ENCODE measurements at regions not wholly inside any gene's neighbourhood (a gene's known extent, or its start where the extent isn't known, plus 50 kb on each side); places are given as distances from the start of the nearest gene placed in this dataset.

DNA sequence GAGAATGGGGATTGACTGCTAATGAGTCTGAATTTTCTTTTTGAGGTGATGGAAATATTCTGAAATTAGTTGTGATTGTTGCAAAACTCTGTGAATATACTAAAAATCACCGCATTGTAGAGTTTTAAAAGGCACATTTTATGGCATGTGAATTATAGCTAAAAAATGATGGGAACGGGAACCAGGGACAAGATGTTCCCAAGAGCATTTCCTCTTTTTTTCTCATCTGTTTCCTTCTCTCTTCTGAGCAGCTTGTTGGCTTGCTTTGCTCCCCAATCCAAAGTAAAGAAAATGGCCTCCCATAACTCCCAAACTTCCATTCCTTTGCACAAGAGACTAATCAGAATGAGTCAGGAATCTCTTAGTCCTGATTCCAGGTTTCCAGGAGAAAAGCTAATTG, 459.2 kb downstream of the TSHZ3 start:
- DNase-seq, result no peak

- DNase-seq, result no peak
Measured at GRCh38 chr19:30888937-30889336, 460.3 kb downstream of the TSHZ3 start.

- DNase-seq, result no peak
Measured at GRCh38 chr19:30887042-30887441, 462.2 kb downstream of the TSHZ3 start.

GRCh38 chr19:30886222-30886621, 463.0 kb downstream of the TSHZ3 start:
- no peak for DNase-seq

- DNase-seq, result no peak
Measured at GRCh38 chr19:30884146-30884812, 465.0 kb downstream of the TSHZ3 start.

DNA sequence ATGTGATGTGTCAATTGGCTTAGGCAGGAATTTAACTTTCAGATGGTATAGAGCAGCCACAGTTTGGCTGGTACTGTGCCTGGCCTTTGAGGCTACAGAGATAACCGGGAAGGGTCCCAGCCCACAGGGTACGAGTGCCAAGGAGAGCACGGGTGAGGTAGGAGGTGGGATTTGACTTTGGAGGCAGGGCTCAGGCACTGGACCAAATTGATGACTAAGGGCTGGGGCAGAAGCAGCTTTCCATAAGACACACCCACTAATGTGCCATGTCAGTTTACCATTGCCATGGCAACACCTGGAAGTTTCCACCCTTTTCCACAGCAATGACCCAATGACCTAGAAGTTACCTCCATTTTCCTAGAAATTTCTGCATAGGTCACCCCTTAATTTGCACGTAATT, 466.2 kb downstream of the TSHZ3 start:
- no peak for DNase-seq

DNA sequence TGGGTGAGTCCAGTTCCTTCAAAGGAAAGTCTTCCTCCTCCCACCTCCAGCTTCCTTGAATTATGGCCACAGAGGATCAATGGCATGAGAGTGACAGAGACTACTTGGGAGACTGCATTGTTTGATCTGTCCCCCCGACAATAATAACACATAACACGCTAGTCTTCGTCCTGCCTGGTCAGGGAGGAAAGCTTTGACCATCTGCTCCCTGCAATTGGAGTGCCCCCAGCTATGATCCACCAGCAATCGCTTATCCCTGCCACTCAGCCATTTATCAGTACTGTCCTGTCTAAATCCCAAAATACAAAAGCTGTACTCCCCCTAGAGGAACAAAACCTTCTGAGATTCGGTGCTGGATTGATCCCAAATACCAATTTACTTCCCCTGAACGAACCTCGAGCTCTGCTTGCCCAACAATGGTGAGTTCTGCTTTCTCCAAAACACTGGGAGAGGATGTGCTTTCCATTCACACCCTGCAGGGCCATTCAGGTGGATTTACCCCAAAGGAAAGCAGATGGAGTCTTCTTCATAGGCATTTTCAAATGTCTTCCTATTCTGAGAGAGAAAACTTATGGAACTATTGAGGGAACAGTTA, 466.7 kb downstream of the TSHZ3 start:
- DNase-seq, result no peak

DNA sequence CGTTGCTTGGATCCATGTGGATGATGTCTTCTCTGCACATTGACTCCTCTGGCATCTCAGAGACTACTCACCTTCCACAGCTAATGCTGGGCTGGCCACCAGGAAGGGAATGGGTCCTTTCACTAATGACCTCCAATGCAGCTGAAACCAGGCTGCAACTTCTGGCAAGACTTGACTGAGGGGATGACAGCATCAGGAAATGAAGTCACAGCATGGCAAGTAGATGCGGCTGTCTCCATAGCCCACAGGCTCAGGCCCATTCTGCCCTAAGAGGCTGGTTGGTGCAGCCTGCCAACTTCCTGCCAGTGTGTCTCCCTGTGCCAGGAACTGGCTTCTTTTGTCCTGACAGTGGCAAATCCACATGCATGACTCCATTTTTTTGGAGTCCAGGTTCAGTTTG, 467.3 kb downstream of the TSHZ3 start:
- no peak for DNase-seq

- DNase-seq, result no peak
Measured at GRCh38 chr19:30881281-30881680, 468.0 kb downstream of the TSHZ3 start.

- no peak for DNase-seq
Measured at GRCh38 chr19:30880551-30880950, 468.7 kb downstream of the TSHZ3 start.

- DNase-seq, result no peak
Measured at GRCh38 chr19:30880151-30880550, 469.1 kb downstream of the TSHZ3 start.

GRCh38 chr19:30879736-30880135, 469.5 kb downstream of the TSHZ3 start:
- no peak for DNase-seq

DNA sequence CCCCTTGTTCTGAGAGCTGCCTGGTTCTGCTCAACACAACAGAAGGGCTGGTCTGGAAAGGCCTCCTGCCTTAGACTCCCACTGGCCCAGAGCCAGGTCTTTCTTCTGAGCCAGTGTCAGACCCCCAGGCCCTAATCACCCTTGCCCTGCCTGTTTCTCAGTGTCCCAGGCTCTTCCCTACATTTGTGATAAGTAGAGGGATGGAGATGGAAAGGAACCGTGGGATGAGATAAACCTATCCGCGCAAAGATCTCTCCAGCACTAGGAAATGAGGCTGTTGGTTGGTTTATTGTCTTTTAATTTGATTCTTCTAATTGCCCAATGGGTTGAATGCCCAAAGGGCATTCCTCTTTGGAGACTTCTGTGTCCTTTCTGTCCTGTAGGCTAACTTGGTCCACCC, 470.0 kb downstream of the TSHZ3 start:
- no peak for DNase-seq

DNA sequence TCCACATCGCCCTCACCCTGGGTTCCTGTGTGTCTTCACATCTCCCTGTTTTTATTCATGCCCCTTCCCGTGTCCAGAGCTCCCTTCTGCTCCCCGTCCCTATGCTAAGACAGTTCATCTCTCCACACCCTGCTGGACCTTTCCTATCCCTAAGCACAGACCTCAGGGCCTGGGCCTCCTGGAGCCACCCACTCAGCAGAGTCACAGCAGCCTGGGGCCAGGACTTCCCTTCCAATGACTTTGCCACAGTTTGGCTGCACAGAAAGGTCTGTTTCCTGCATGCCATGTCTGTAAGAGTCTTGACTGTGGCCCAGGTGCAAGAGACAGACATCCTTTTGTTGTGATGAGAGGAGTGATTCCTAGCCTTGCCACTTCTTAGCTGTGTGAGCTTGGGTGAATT, 470.7 kb downstream of the TSHZ3 start:
- no peak for DNase-seq

DNA sequence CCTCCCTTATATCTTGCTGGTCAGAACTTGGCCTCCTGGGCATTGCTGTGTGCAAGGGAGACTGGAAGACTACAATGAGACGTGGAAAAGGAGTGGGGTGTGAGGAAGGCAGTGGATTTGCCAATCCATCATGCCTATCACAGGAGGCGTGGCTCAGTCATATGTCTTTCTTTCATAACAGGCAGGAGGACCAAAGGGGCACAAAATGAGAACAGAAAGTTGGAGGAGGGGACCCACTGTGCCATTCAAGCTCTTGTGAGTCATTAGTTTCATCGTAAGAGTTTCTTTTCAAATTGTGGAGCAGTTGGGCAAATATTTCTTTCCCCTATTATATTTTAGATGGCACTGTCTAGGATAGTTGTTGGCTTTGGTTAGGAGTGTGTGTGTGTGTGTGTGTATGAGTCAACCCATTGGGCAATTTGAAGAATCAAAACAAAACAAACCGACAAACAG, 471.5 kb downstream of the TSHZ3 start:
- no peak for DNase-seq

DNA sequence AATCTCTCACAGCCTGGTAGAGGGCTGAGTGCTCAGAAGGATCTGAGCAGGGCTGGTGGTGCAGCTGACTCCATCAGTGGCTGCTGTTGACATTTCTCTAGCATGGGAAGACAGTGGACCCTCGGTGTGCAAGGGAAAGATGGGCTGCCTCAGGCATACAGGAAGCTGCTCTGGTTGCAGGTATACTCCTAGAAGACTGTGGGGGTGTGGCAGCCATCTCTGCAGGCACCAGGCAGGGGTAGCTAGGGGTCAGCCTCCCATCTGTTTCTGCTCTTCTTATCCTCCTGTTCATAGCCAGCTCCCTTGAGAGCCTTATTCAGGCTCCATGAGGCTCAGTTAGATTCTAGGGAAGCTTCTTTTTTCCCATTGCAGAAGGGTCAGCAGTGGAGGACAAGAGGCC, 475.5 kb downstream of the TSHZ3 start:
- DNase-seq, result no peak

- no peak for DNase-seq
Measured at GRCh38 chr19:30873003-30873402, 476.2 kb downstream of the TSHZ3 start.

GRCh38 chr19:30871979-30872378, 477.3 kb downstream of the TSHZ3 start:
- DNase-seq, result no peak

GRCh38 chr19:30870876-30871275, 478.4 kb downstream of the TSHZ3 start:
- no peak for DNase-seq

- DNase-seq, result no peak
Measured at GRCh38 chr19:30865511-30865910, 483.7 kb downstream of the TSHZ3 start.

- DNase-seq, result no peak
Measured at GRCh38 chr19:30864391-30865215, 484.6 kb downstream of the TSHZ3 start.

DNA sequence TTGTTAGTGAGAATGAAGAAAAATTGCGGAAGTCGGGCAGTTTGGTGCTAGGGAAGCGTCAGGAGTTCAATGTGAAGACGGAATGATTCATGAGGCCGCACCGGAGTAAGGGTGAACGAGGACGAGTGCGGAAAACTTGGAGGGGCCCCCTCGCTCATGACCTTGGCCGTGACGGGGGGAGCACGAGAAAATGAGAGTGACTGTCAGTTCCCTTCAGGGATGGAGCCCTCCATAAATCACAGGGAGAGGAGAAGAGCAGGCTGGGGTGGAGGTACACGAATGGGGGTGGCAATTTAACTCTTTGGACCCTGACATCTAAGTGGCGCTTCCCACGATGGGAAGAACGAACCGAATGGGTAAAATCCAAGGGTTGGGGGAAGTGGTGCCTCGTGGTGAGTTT, 486.4 kb downstream of the TSHZ3 start:
- no peak for DNase-seq

- no peak for DNase-seq
Measured at GRCh38 chr19:30861919-30862318, 487.3 kb downstream of the TSHZ3 start.

DNA sequence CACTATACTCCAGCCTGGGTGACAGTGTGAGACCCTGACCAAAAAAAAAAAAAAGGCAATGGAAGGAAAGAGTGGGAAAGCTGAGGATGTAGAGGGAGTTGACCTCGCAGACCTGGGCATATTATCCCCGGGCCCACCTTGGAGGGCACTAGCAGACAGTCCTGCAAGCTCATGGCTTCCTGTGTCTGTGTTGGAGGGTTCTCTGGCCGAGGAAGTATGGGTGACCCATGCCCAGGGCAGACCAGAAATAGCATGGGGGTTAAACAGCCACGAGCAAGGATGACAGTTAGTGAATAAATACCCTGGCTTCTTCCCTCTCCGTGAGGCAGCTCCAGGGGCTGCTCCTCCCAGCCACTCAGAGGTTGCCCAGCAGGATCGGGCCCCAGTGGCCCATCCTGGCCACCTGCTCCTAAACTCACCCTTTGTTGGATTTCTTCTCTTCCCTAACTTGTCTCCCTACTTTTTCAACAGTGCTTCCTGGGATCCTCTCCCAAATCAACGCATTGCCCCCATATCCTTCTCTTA, 485.8 kb downstream of the ZNF536 start:
- DNase-seq, result no peak

All from HCEC 1CT (cell line).